Activated naive CD4-positive, alpha-beta T cell treated with Interleukin-2 at 50 U/mL for 16 hours (primary cell): ENCODE measurements at regions not wholly inside any gene's neighbourhood (a gene's known extent, or its start where the extent isn't known, plus 50 kb on each side); places are given as distances from the start of the nearest gene placed in this dataset.
"Not testable (repeated sequence)": the region's sequence is repeated elsewhere in the genome, so short reads cannot be mapped to it uniquely, and the experiment has no call there.

ENCODE experiments used
- DNase-seq: peaks from one replicate; pipeline ENCODE4 v3.0.0-alpha.2; 2020

GRCh38 chr5:6106756-6107155, 271.6 kb downstream of the MED10 start:
- no peak for DNase-seq

- DNase-seq, result no peak
Measured at GRCh38 chr5:6105320-6105719, 273.0 kb downstream of the MED10 start.

- DNase-seq, result no peak
Measured at GRCh38 chr5:6096101-6096500, 282.2 kb downstream of the MED10 start.

- DNase-seq, result not testable (repeated sequence)
Measured at GRCh38 chr5:6094180-6094579, 284.2 kb downstream of the MED10 start.

GRCh38 chr5:6090838-6091237, 287.5 kb downstream of the MED10 start:
- no peak for DNase-seq

- DNase-seq, result no peak
Measured at GRCh38 chr5:6090079-6090654, 288.2 kb downstream of the MED10 start.

GRCh38 chr5:6088706-6089105, 289.6 kb downstream of the MED10 start:
- no peak for DNase-seq

- no peak for DNase-seq
Measured at GRCh38 chr5:6087576-6087975, 290.8 kb downstream of the MED10 start.

GRCh38 chr5:6086871-6087270, 291.5 kb downstream of the MED10 start:
- no peak for DNase-seq

GRCh38 chr5:6085341-6085860, 292.9 kb downstream of the MED10 start:
- DNase-seq, result no peak

- no peak for DNase-seq
Measured at GRCh38 chr5:6084836-6085235, 293.5 kb downstream of the MED10 start.

GRCh38 chr5:6084376-6084775, 294.0 kb downstream of the MED10 start:
- DNase-seq, result no peak

- no peak for DNase-seq
Measured at GRCh38 chr5:6083311-6083978, 294.9 kb downstream of the MED10 start.

- no peak for DNase-seq
Measured at GRCh38 chr5:6082685-6083084, 295.7 kb downstream of the MED10 start.

GRCh38 chr5:6081727-6082210, 296.6 kb downstream of the MED10 start:
- DNase-seq, result no peak

GRCh38 chr5:6080930-6081726, 297.2 kb downstream of the MED10 start:
- no peak for DNase-seq

GRCh38 chr5:6080436-6080835, 297.9 kb downstream of the MED10 start:
- DNase-seq, result no peak

- DNase-seq, result no peak
Measured at GRCh38 chr5:6078881-6079280, 299.5 kb downstream of the MED10 start.

- no peak for DNase-seq
Measured at GRCh38 chr5:6076341-6077239, 301.8 kb downstream of the MED10 start.

- not testable (repeated sequence) for DNase-seq
Measured at GRCh38 chr5:6072488-6072887, 305.9 kb downstream of the MED10 start.

GRCh38 chr5:6069496-6070185, 308.7 kb downstream of the MED10 start:
- DNase-seq, result no peak

GRCh38 chr5:6066016-6066415, 312.3 kb downstream of the MED10 start:
- DNase-seq, result no peak
